A673 (cell line): ENCODE measurements at regions not wholly inside any gene's neighbourhood (a gene's known extent, or its start where the extent isn't known, plus 50 kb on each side); places are given as distances from the start of the nearest gene placed in this dataset.

Experiments
- EZH2 ChIP-seq: fragments of 200-600 bp; sonication (generic); IDR thresholded peaks from 2 replicates; pipeline ENCODE4 v1.6.1; 2017; ENCODE audit warnings: borderline replicate concordance, low read depth, mild to moderate bottlenecking, mixed read lengths, antibody characterized with exemption, low read length; ENCODE audit not compliant: poor library complexity, severe bottlenecking
- TF ChIP-seq, protein P1 (sequence below): fragments of 300-800, 200-600 bp; sonication (generic); conservative IDR thresholded peaks from 2 replicates; pipeline ENCODE4 v1.5.1; 2017; ENCODE audit warnings: low read depth, mild to moderate bottlenecking, antibody characterized with exemption, low read length, moderate library complexity, mixed read lengths

DNA sequence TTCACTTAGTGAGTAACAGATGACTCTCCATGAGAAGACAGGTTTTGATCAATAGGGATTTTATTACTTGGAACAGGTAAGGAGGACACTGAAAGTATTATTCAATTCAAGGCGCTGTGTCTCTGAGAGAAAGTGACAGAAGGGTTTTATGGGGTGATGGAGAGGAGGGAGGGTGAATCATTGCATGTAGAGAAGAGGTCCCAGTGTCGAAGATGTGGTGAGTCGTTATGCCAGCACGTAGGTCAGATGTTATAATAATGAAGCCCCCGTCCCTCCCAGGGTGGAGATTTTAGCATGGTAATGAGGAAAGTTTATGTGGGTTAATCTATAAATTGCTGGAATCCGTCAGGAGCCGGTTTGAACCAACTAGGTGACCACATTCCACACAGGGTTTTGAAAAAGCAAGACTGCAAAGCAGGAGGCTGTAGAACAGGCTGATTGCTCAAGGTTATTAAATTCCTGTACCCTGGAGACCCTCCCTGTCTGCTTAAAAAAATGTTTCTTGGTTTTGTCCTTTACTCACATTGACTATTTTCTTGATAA lies 586.4 kb upstream of the TMPRSS15 start:
- TF ChIP-seq, protein P1, sequence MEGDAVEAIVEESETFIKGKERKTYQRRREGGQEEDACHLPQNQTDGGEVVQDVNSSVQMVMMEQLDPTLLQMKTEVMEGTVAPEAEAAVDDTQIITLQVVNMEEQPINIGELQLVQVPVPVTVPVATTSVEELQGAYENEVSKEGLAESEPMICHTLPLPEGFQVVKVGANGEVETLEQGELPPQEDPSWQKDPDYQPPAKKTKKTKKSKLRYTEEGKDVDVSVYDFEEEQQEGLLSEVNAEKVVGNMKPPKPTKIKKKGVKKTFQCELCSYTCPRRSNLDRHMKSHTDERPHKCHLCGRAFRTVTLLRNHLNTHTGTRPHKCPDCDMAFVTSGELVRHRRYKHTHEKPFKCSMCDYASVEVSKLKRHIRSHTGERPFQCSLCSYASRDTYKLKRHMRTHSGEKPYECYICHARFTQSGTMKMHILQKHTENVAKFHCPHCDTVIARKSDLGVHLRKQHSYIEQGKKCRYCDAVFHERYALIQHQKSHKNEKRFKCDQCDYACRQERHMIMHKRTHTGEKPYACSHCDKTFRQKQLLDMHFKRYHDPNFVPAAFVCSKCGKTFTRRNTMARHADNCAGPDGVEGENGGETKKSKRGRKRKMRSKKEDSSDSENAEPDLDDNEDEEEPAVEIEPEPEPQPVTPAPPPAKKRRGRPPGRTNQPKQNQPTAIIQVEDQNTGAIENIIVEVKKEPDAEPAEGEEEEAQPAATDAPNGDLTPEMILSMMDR, result no peak
- TF ChIP-seq EZH2, result no peak
